Stimulated activated CD4-positive, alpha-beta T cell treated with anti-CD3 and anti-CD28 coated beads, Interleukin-12 subunit alpha, Interleukin-12 subunit beta, amount 100 ng/mL, for 4 hours (primary cell): ENCODE measurements at regions not wholly inside any gene's neighbourhood (a gene's known extent, or its start where the extent isn't known, plus 50 kb on each side); places are given as distances from the start of the nearest gene placed in this dataset.
A peak's percentile ranks its signal among the peaks of the same experiment; 100 is the strongest.

Experiments
- DNase-seq: peaks from one replicate; pipeline ENCODE4 v3.0.0-alpha.2; 2020

- DNase-seq = no peak
These were observed 87.6 kb upstream of the E2F3 start for GRCh38 chr6:20313960-20314530.

- no peak for DNase-seq
These were observed 86.5 kb upstream of the E2F3 start for GRCh38 chr6:20314866-20315845.

- DNase-seq = no peak
These were observed 84.2 kb upstream of the E2F3 start for GRCh38 chr6:20317430-20317829.

DNA sequence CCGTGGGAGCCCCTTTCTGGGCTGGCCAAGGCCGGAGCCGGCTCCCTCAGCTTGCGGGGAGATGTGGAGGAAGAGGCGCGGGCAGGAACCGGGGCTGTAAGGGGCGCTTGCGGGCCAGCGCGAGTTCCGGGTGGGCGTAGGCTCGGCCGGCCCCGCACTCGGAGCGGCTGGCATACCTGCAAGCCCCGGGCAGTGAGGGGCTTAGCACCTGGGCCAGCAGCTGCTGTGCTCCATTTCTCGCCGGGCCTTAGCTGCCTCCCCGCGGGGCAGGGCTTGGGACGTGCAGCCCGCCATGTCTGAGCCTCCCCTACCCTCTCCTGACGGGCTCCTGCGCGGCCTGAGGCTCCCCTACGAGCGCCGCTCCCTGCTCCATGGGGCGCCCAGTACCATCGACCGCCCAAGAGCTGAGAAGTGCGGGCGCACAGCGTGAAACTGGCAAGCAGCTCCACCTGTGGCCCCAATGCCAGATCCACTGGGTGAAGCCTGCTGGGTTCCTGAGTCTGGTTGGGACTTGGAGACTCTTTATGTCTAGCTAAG, 82.8 kb upstream of the E2F3 start:
- DNase-seq = no peak

- peak; percentile 60 for DNase-seq
These were observed 81.9 kb upstream of the E2F3 start for GRCh38 chr6:20319520-20320357.

DNA sequence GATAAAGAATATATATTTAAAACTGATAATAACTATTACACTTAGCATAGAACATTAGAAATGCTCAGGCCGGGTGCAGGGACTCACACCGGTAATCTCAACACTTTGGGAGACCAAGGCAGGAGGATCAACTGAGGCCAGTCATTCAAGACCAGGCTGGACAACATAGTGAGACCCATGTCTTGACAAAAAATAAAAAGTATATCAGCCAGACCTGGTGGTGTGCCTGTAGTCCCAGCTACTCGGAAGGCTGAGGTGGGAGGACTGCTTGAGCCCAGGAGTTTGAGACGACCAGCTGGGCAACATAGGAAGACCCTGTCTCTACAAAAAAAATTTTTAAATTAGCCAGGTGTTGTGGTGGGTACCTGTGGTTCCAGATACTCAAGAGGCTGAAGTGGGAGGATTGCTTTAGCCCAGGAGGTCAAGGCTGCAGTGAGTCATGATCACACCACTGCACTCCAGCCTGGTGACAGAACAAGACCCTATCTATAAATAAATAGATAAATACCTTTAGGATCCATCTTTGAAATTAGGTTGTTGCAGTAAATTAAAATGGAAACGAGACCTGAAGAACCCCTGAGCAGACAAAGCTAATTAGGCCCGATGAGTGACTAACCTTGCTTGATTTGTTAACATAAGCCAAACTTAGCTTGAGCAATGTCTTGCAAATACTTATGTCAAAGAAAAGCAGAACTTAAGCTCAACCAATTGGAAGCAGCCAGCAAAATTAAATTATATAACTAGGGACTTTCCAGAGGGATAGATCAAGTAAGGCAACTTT, 75.8 kb upstream of the E2F3 start:
- DNase-seq = no peak

DNA sequence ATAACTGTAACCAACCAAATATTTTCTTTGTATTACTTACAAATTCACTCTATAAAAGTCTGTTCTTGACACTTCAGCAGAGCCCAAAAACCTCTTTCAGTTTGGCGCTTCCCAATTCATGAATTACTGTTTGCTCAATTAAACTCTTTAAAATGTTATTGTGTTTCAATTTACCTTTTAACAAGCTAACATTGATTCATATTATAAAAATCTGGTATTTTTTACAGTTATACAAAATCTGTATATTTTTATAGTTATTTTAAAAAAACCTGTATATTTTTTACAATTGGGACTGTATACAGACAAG, 75.3 kb upstream of the E2F3 start:
- DNase-seq = no peak

GRCh38 chr6:20327141-20327540, 74.5 kb upstream of the E2F3 start:
- DNase-seq = no peak

GRCh38 chr6:20328266-20328923, 73.3 kb upstream of the E2F3 start:
- DNase-seq = no peak

GRCh38 chr6:20328924-20329300, 72.8 kb upstream of the E2F3 start:
- DNase-seq = no peak

DNA sequence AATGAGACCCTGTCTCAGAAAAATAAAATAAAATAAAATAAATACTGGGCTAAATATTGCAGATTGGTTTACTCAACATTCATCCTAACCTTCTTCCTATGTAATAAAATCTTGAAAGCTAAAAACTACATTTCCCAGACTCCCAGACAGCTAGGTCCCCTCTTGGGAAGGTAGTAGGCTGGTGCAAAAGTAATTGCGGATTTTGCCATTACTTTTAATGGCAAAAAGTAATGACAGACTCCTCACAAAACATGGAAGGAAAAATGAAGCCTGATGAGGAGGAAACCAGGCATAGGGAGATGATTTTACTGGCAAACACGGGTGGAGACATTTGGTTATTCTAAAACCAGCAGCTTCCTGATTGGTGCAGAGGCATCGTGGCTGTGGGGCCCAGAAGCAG, 70.6 kb upstream of the E2F3 start:
- no peak for DNase-seq

- DNase-seq = no peak
These were observed 70.1 kb upstream of the E2F3 start for GRCh38 chr6:20331625-20332024.

DNA sequence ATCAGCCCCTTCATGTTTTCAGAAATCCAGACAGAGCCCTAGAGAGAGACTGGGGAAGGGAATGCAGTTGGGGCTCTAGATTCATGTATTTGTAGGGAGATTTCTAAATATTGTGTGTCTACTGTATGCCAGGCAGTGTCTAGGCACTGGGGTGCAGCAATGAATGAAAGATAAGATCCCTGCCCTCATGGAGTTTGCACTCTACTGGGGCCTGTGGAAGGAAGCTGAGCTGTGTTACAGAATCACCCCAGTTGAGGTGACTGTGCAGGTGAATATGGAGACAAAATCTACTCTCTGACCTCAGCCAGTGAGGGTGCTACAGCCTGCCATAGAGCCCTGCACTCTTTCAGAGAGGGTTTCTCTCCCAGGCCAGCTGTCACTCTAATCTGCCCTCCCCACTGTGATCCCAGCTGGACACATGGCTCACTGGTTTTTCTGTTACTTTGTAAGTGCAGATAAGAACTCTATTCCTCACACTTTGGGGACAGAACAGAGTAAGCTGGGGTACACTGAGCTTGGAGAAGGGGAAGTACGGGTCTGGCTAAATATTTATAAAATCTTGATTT, 69.2 kb upstream of the E2F3 start:
- no peak for DNase-seq

DNA sequence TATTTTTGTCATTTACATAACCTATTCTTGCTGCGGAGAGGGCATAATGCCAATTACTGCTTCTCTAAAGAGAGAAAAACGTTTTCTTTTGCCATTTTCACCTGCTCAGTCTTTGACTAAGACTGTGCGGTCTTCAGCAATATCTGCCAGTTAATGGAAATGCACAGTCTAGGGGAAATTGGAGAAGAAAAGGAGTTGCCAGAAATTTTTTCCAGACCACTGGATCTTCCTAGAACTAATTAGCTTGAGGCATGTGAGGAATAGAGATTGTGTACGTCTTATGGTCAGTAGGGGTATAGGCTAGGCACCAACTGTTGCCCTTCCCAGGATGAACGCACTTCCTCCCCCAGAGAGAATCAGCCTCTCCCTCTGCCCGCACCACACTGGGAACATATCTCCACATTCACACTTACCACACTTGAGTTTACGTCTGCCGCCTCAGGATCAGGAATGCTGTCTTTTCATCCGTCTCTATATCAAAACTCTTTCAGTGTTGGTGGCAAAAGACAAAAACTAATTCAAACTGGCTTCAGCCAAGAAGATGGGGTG, 67.9 kb upstream of the E2F3 start:
- no peak for DNase-seq

DNA sequence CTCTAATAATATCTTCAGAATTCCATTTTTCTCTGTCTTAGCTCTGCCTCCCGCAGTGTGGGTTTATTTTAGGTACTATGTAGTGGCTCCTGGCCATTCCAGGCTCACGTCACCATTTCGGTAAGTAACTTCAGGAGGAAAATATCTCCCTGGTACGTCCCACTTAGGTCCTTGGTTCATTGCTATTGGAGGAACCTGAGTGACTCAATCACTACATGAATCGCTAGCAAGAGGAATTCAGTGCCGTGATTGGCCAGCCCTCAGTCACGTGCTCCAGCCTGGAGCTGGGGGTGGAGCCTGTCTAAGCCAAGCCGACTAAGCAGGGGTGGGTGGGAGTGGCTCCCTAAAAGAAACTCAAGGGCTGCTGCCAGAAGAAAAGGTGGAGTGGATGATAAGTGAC, 67.3 kb upstream of the E2F3 start:
- DNase-seq = no peak

DNA sequence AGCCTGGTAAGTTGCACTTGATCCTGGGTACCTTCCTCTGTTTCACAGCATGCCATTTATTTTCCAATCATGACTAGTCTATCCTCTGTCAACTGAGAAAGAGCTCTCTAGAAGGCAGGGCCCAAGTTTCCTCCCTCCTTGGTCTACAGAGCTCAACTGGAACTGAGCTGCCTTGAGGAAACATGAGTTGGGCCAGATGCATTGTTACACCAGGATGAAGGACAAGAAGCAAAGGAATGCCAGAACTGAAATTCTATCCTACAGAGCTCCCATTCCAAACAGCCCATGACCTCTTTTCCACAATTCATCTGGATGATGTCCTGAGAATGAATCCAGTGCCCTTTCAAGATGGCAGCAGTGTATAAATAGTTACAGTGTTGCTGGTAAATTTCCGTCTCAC, 66.7 kb upstream of the E2F3 start:
- DNase-seq = no peak

DNA sequence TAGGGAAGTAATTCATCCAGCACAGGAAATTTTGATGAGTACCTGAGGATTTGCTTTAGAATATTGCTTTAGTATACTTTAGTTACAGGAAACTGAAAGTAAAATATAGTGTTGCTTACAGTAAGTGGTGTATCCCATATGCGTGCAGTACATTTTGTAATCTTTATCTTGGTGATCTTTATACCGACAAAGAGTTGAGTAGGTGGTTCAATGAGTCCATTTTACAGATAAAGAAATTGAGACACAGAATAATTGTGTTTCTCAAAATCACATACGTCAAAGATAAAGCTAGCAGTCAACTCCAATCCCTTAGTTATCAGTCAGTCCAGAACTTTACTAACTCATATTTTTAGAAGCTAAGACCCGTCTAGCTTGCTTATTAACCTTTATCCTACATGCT, 65.8 kb upstream of the E2F3 start:
- DNase-seq = no peak

DNA sequence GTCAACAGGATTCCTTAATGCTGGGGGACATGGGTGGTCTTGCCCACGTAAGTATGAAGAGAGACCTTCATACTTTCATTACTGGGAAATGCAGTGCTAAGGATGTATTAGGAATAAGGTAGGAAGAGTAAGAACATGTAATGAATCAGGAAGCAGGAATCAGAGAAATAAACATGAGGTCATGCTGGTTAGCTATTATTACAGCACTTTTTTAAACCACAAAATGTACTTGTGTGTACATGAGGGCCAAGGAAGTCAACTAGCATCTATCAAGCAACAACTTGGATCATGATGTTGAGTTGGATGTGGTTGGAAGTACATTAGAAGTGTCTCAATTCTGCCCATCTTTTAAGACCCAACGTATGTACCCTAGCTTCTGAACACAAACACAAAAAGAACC, 63.5 kb upstream of the E2F3 start:
- DNase-seq = no peak

DNA sequence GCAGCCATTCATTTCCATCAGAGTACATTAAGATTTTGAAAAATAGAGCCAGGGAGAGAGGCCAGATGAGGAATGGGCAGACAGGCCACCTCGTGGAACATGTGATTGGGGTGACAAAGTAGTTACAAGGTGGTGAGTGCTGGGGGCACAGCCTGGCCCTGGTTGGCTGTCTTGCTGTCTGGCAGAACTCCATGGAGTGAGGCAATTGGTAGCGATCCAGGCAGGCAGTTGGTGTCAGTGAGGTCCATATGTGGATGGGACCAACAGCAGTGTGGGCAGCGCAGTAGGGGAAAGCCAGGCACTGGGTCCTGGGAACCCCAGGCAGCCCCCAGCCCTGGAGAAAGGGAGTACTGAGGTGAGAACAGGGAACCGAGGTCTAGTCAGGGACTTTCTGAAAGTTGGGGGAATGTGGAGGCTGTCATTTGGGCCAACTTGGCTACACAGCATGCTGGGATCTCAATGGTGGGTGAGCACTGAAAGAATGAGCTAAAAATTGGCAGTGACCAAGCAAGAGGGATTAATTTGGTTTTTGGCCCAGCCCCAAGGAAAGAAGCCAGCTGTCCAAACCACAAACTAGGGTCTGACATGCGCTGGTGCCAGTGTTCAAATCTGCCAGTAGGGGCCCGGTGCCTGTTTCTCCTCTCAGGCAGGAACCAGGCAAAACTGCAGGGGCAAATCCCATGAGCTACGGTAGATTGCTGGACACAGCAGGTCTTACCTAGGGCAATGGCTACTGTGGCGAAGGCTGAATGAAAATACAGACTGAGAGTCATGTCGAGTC, 61.4 kb upstream of the E2F3 start:
- DNase-seq = no peak

DNA sequence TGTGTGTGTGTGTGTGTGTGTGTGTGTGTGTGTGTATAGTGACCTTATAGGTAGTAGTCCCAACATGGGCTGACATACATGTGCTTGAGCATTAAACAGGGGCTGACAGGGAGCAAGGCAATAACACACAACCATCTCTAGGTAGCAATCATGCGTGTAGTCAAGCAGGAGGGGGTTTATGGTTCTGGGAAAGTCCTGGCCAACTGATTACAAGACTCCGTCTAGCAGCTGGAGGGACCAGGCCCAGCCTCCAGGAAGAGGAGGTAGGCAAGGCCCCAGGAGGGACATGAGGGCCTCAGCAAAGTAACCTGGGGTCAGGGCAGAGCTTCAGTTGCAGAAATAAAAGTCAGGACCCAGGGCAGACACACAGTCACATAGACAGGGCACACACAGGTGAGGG, 60.6 kb upstream of the E2F3 start:
- no peak for DNase-seq

DNA sequence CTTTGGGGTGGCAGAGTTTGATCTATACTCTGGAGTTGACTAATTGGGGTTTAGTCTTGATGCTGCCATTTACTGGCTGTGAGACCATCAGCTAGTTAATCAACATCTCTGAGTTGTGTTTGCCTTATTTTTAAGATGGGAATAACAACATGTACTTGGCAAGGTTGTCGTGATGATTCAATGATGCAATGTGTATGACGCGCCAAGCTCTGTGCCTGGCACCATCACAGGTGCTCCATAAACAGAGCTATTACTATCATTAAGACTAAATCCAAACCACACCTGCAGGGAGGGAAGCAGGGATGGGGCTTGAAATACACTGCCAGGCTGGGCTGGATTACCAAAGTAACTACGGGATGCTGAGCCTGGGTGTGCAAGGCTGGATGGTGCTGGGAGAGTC, 60.1 kb upstream of the E2F3 start:
- DNase-seq = no peak
